ENCODE measurements at regions not wholly inside any gene's neighbourhood (a gene's known extent, or its start where the extent isn't known, plus 50 kb on each side); places are given as distances from the start of the nearest gene placed in this dataset.

DNA sequence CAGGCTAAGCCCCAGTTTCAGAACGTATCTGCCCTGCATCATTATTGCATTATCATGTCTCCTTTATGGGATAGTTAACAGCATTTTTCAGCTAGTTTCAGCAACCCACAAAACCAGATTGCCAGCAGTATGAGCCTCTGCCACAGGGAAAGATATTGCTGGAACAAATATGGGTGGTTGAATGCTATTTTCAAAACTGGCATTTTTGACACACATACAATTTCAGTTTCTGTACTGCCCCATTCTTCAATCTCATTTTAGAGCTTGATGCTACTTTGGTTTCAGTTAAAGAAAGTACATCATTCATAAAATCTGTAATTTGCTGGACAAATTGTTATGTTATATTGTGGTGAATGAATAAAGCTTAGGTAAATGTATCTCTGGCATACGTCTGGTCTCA lies 1037.5 kb downstream of the NAALADL2 start:
- no peak for TF ChIP-seq POLR2A (IDR thresholded peaks at IDR 0.05)
- TF ChIP-seq, protein P1, sequence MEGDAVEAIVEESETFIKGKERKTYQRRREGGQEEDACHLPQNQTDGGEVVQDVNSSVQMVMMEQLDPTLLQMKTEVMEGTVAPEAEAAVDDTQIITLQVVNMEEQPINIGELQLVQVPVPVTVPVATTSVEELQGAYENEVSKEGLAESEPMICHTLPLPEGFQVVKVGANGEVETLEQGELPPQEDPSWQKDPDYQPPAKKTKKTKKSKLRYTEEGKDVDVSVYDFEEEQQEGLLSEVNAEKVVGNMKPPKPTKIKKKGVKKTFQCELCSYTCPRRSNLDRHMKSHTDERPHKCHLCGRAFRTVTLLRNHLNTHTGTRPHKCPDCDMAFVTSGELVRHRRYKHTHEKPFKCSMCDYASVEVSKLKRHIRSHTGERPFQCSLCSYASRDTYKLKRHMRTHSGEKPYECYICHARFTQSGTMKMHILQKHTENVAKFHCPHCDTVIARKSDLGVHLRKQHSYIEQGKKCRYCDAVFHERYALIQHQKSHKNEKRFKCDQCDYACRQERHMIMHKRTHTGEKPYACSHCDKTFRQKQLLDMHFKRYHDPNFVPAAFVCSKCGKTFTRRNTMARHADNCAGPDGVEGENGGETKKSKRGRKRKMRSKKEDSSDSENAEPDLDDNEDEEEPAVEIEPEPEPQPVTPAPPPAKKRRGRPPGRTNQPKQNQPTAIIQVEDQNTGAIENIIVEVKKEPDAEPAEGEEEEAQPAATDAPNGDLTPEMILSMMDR (IDR thresholded peaks at IDR 0.05), result no peak

Data from Peyer's patch (tissue), 4 donors.